H1 (cell line): ENCODE measurements at regions not wholly inside any gene's neighbourhood (a gene's known extent, or its start where the extent isn't known, plus 50 kb on each side); places are given as distances from the start of the nearest gene placed in this dataset.

Experiments used
- CTCF ChIA-PET: fragments of 300-600 bp; sonication (Branson Sonifier 250); formaldehyde crosslinking; loops from one replicate; lab custom pipeline; 2021; ENCODE audit not compliant: partially characterized antibody; lab: Charles Lee
- POLR2A ChIA-PET: fragments of 300-600 bp; sonication (Branson Sonifier 250); formaldehyde crosslinking; loops from one replicate; lab custom pipeline; 2021; ENCODE audit warnings: inconsistent platforms; ENCODE audit not compliant: partially characterized antibody; lab: Charles Lee
- DNase-seq, 2 experiments: peaks; one replicate each; pipeline versions ENCODE4 v3.0.0 to v3.0.0-alpha.2; 2010 to 2022; ENCODE audit warnings: low spot score in 2 of 2, low read depth in 1 of 2, mixed read lengths in 1 of 2
- FAIRE-seq: peaks from 2 replicates; lab custom pipeline; 2011; peaks lifted over from hg19 to GRCh38; lab: Jason Lieb, UNC
- H2AFZ ChIP-seq: 2 replicates; pipeline ENCODE4 v1.8.1; 2012; ENCODE audit warnings: low read length, inconsistent platforms
- H2AK5ac ChIP-seq: 2 replicates; pipeline ENCODE4 v1.6.1; 2013; ENCODE audit warnings: low read depth, low read length
- H2BK120ac ChIP-seq: replicated peaks from 2 replicates; pipeline ENCODE3; 2013; ENCODE audit warnings: low read depth, low read length, inconsistent platforms
- H2BK12ac ChIP-seq: 2 replicates; pipeline ENCODE4 v1.6.1; 2013; ENCODE audit warnings: low read depth, low read length
- H2BK15ac ChIP-seq: 2 replicates; pipeline ENCODE4 v1.6.1; 2013; ENCODE audit warnings: low read length
- H2BK20ac ChIP-seq: 2 replicates; pipeline ENCODE4 v1.6.1; 2013; ENCODE audit warnings: low read length
- H2BK5ac ChIP-seq: 2 replicates; pipeline ENCODE4 v1.6.1; 2013; ENCODE audit warnings: low read depth, low read length
- H3K14ac ChIP-seq: 2 replicates; pipeline ENCODE4 v1.6.1; 2013; ENCODE audit warnings: inconsistent platforms; ENCODE audit not compliant: insufficient read length
- H3K18ac ChIP-seq: 2 replicates; pipeline ENCODE4 v1.6.1; 2013; ENCODE audit warnings: low read length; ENCODE audit errors: extremely low read depth
- H3K23ac ChIP-seq: 2 replicates; pipeline ENCODE4 v1.6.1; 2013; ENCODE audit warnings: inconsistent platforms; ENCODE audit not compliant: insufficient read length
- H3K23me2 ChIP-seq: 2 replicates; pipeline ENCODE4 v1.6.1; 2013; ENCODE audit warnings: low read depth, low read length
- H3K27ac ChIP-seq: 2 replicates; pipeline ENCODE4 v1.6.1; 2011; ENCODE audit warnings: low read depth, low read length, inconsistent platforms
- H3K27me3 ChIP-seq, 4 experiments: replicated peaks in 1 of 4; 1 replicate in 1 of 4; 2 replicates in 3 of 4; pipeline versions ENCODE4 v1.6.1 to v1.8.1; 2011 to 2013; ENCODE audit warnings: low read length in 3 of 4, mild to moderate bottlenecking in 3 of 4, inconsistent platforms in 2 of 4, mixed read lengths in 2 of 4, moderate library complexity in 1 of 4; ENCODE audit not compliant: control insufficient read depth in 3 of 4, insufficient read depth in 3 of 4; ENCODE audit errors: extremely low read depth in 1 of 4
- H3K36me3 ChIP-seq, 4 experiments: 2 replicates each; pipeline versions ENCODE4 v1.6.1 to v1.8.1; 2011 to 2013; ENCODE audit warnings: mild to moderate bottlenecking in 4 of 4, low read length in 3 of 4, moderate library complexity in 2 of 4, control low read depth in 1 of 4, inconsistent platforms in 1 of 4; ENCODE audit not compliant: insufficient read depth in 4 of 4, control insufficient read depth in 2 of 4
- H3K4ac ChIP-seq: replicated peaks from 2 replicates; pipeline ENCODE3; 2013; ENCODE audit warnings: low read length, low read depth, mixed read lengths, inconsistent platforms; ENCODE audit not compliant: insufficient read length
- H3K4me1 ChIP-seq, 4 experiments: replicated peaks in 1 of 4; 1 replicate in 1 of 4; 2 replicates in 3 of 4; pipeline versions ENCODE4 v1.6.1 to v1.8.1; 2011 to 2013; ENCODE audit warnings: low read length in 3 of 4, inconsistent platforms in 2 of 4, mixed read lengths in 1 of 4; ENCODE audit not compliant: insufficient read depth in 4 of 4, control insufficient read depth in 3 of 4
- H3K4me2 ChIP-seq, 2 experiments: 2 replicates each; pipeline versions ENCODE4 v1.6.1 to v1.8.1; 2011 to 2013; ENCODE audit warnings: low read depth in 2 of 2, low read length in 2 of 2, control low read depth in 1 of 2, inconsistent platforms in 1 of 2, mild to moderate bottlenecking in 1 of 2; ENCODE audit not compliant: insufficient read depth in 1 of 2
- H3K4me3 ChIP-seq, 4 experiments: fragments of 200-600, 300-600 bp in 1 of 4; sonication (generic), shearing (Covaris generic), sonication (Bioruptor Twin) in 1 of 4; 2 replicates each; pipeline versions ENCODE4 v1.5.1 to v1.8.1; 2011 to 2016; ENCODE audit warnings: low read length in 4 of 4, low read depth in 3 of 4, control low read depth in 2 of 4, inconsistent platforms in 2 of 4, mild to moderate bottlenecking in 2 of 4, mixed read lengths in 1 of 4, moderate library complexity in 1 of 4; ENCODE audit not compliant: insufficient read depth in 2 of 4; ENCODE audit errors: extremely low read depth in 1 of 4
- H3K56ac ChIP-seq: replicated peaks from 2 replicates; pipeline ENCODE3; 2013; ENCODE audit warnings: low read depth, mild to moderate bottlenecking, mixed read lengths, low read length, inconsistent platforms; ENCODE audit not compliant: insufficient read length
- H3K79me1 ChIP-seq: 2 replicates; pipeline ENCODE4 v1.6.1; 2013; ENCODE audit warnings: low read depth, low read length, control low read depth
- H3K79me2 ChIP-seq, 2 experiments: 2 replicates each; pipeline versions ENCODE4 v1.6.1 to v1.8.1; 2012 to 2013; ENCODE audit warnings: low read length in 2 of 2, mild to moderate bottlenecking in 2 of 2, inconsistent platforms in 1 of 2; ENCODE audit not compliant: insufficient read depth in 2 of 2, control insufficient read depth in 1 of 2
- H3K9ac ChIP-seq, 4 experiments: replicated peaks in 1 of 4; 1 replicate in 1 of 4; 2 replicates in 3 of 4; pipeline versions ENCODE4 v1.6.1 to v1.8.1; 2011 to 2013; ENCODE audit warnings: low read depth in 3 of 4, low read length in 3 of 4, control low read depth in 2 of 4, mild to moderate bottlenecking in 2 of 4, moderate library complexity in 2 of 4, inconsistent platforms in 1 of 4; ENCODE audit errors: extremely low read depth in 1 of 4
- H3K9me3 ChIP-seq, 2 experiments: 2 replicates each; pipeline versions ENCODE4 v1.6.1 to v1.8.1; 2012 to 2013; ENCODE audit warnings: mild to moderate bottlenecking in 2 of 2, moderate library complexity in 2 of 2, control low read depth in 1 of 2, inconsistent platforms in 1 of 2, low read depth in 1 of 2, low read length in 1 of 2, mixed read lengths in 1 of 2; ENCODE audit not compliant: insufficient read depth in 2 of 2
- H4K20me1 ChIP-seq, 2 experiments: replicated peaks in 1 of 2; 2 replicates each; pipeline versions ENCODE3 to v1.8.1; 2011 to 2013; ENCODE audit warnings: inconsistent platforms in 2 of 2, low read length in 2 of 2, mild to moderate bottlenecking in 1 of 2; ENCODE audit not compliant: insufficient read depth in 2 of 2, control insufficient read depth in 1 of 2
- H4K5ac ChIP-seq: 2 replicates; pipeline ENCODE4 v1.6.1; 2013; ENCODE audit warnings: low read length, low read depth, mixed read lengths, inconsistent platforms; ENCODE audit not compliant: insufficient read length
- H4K8ac ChIP-seq: 2 replicates; pipeline ENCODE4 v1.8.0; 2013; ENCODE audit warnings: mild to moderate bottlenecking, moderate library complexity, low read length, inconsistent platforms; ENCODE audit not compliant: insufficient read depth; ENCODE audit errors: extremely low read depth
- H4K91ac ChIP-seq: replicated peaks from 2 replicates; pipeline ENCODE3; 2013; ENCODE audit warnings: low read length, mixed read lengths, inconsistent platforms; ENCODE audit not compliant: insufficient read length
- ATF3 ChIP-seq: IDR thresholded peaks from 2 replicates; pipeline ENCODE4 v1.6.1; 2011; ENCODE audit warnings: low read depth, mild to moderate bottlenecking, low read length; ENCODE audit not compliant: insufficient read depth
- SRF ChIP-seq: IDR thresholded peaks from 2 replicates; pipeline ENCODE4 v1.6.1; 2011; ENCODE audit warnings: mild to moderate bottlenecking, low read depth, low read length, moderate library complexity
- WGBS, 2 experiments: shearing (Covaris generic) in 1 of 2; methylation state at CpG; one replicate each; pipeline versions ENCODE4 v1.1.6 to v1.1.7; 2013 to 2015; ENCODE audit warnings: low lambda C conversion rate in 2 of 2, mixed read lengths in 2 of 2, inconsistent platforms in 1 of 2, low coverage in 1 of 2, missing lambda C conversion rate in 1 of 2; ENCODE audit not compliant: insufficient replicate concordance in 2 of 2, insufficient coverage in 1 of 2, insufficient read length in 1 of 2; ENCODE audit errors: extremely low coverage in 1 of 2, missing lambda C conversion rate in 1 of 2; 5-methylcytosine and 5-hydroxymethylcytosine counted together

DNA sequence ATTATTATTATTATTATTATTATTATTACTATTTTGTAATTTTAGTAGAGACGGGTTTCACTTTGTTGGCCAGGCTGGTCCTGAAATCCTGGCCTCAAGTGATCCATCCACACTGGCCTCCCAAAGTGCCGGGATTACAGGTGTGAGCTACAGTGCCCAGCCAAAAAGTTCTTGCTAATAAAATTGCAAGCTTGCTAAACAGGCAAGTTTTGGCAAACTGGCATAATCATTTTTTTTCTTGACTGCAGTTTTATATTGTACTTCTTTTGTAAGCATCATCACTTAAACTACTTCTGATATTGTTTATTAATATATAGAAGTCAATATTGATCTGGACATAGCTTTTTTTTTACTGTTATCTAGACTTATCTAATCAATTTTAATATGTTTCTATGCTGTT lies 536.4 kb downstream of the LRFN5 start:
- H4K91ac ChIP-seq, result no peak overlapping the region
- no peak for FAIRE-seq
- no peak overlapping the region for H3K23ac ChIP-seq
- no peak overlapping the region for H3K9ac ChIP-seq
- CTCF ChIA-PET, result no interaction called here
- H3K4me1 ChIP-seq, result no peaks in the 10 kb centered on the region
- H3K27ac ChIP-seq, result no peak overlapping the region
- H3K18ac ChIP-seq, result no peak overlapping the region
- H3K4me3 ChIP-seq, result no peak overlapping the region
- DNase-seq, result no peak
- H2AFZ ChIP-seq, result no peak overlapping the region
- no peak overlapping the region for H2BK15ac ChIP-seq
- no peak overlapping the region for H2BK20ac ChIP-seq
- H2AK5ac ChIP-seq, result no peak overlapping the region
- H3K23me2 ChIP-seq, result no peaks in the 10 kb centered on the region
- no peaks in the 10 kb centered on the region for H3K79me1 ChIP-seq
- no peaks in the 10 kb centered on the region for H3K36me3 ChIP-seq
- no peak overlapping the region for H3K56ac ChIP-seq
- POLR2A ChIA-PET, result no interaction called here
- H3K4ac ChIP-seq, result no peak overlapping the region
- H3K27me3 ChIP-seq, result no peaks in the 10 kb centered on the region
- no peak overlapping the region for H3K14ac ChIP-seq
- no peak overlapping the region for H4K5ac ChIP-seq
- H4K20me1 ChIP-seq, result no peaks in the 10 kb centered on the region
- no peak overlapping the region for H2BK120ac ChIP-seq
- no peak overlapping the region for H4K8ac ChIP-seq
- no peaks in the 10 kb centered on the region for H3K79me2 ChIP-seq
- H2BK5ac ChIP-seq, result no peak overlapping the region
- H2BK12ac ChIP-seq, result no peak overlapping the region
- no peaks in the 10 kb centered on the region for H3K9me3 ChIP-seq
- no peak overlapping the region for H3K4me2 ChIP-seq
- WGBS, 2 experiments, result 89% methylated on average over 2 of the region's 2 CpGs; no CpG with 5 or more reads in 1 of the 2 experiments
- TF ChIP-seq ATF3, result no peak
- no peak for TF ChIP-seq SRF
